DMS79 treated with DMSO at 0.1 percent for 48 hours (cell line): ENCODE measurements at regions not wholly inside any gene's neighbourhood (a gene's known extent, or its start where the extent isn't known, plus 50 kb on each side); places are given as distances from the start of the nearest gene placed in this dataset.

ENCODE experiments used
- DNase-seq: peaks from one replicate; lab custom pipeline; 2025; lab: John Stamatoyannopoulos, UW

- DNase-seq: peak; percentile 1
Observed at GRCh38 chrX:20374900-20375438, 108.3 kb upstream of the RPS6KA3 start.

DNA sequence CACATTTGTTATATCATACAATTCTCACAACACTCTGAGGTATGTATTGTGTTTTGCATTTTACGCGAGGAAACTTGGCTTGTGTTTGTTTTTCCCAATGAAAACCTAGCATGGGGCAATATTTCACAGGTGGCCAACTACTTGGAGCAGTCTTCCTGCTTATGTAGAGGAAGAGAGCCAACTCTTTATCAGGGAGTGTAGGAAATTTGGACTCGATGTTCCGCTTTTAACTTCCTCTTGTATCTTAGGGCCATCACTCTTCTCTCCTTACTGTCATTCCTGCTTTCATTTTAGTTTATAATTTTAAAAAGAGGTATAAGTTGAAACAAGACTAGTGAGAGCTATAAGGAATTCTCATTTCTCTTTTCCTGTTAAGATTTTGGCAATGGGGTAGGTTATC, 107.7 kb upstream of the RPS6KA3 start:
- no peak for DNase-seq

DNA sequence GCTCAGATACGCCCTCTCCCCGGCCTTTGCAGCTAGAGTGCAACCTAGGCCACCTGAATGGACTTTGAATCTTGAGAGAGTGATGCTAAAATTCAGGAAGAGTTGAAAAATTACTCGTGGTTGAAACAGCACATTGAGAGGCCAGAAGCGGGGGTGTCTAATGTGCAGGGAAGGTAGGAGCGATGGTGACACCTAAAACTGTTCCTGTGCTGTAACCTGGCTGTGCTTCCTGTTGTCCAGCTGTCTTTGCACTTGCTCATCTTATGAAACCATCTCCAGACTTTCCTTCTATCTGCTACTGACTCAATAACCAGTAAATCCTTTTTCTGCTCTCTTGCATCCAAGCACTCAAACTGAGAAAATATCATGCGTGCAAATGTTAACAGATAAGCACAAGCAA, 106.4 kb upstream of the RPS6KA3 start:
- no peak for DNase-seq

GRCh38 chrX:20372533-20372932, 105.8 kb upstream of the RPS6KA3 start:
- DNase-seq: no peak

- DNase-seq: no peak
Observed at GRCh38 chrX:20369468-20369867, 102.8 kb upstream of the RPS6KA3 start.

- DNase-seq: no peak
Observed at GRCh38 chrX:20364238-20364637, 97.5 kb upstream of the RPS6KA3 start.

DNA sequence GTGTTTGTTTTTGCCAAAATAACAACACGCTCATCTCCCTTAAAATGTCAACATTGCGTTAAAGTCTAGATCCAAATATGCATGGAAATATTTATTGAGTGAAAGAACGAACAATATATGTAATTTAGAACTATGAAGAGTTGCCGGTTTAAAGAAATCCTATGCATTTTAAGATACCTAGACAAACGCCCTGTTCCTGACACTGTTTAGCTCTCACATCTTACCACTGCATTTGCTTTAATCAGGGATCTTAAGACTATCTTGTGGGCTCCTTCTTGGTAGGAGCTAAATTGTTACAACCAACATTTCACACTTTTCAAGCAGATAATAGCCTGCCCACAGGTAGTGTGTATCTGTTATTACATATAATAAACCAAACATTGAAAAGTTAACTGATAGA, 96.6 kb upstream of the RPS6KA3 start:
- peak; percentile 12 for DNase-seq

GRCh38 chrX:20362268-20363267, 95.9 kb upstream of the RPS6KA3 start:
- peak; percentile 39 for DNase-seq

DNA sequence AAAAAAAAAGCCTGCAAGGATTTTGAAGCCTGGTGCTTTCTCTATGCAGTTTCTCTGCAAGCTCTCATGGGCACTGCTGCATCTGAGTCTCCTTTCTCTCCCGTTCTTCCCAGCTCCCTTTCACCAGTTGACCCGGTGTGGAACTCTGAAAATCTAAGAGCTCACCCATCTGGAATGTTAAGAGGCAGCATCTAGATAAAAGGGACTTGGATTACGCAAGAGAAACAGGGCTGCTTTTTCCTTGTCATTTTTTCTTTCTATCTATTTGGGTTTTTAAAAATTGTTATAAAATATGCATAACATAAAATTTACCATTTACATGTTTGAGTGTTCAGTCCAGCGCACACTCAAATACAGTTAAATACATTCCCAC, 95.2 kb upstream of the RPS6KA3 start:
- peak; percentile 1 for DNase-seq

GRCh38 chrX:20361081-20361889, 94.6 kb upstream of the RPS6KA3 start:
- DNase-seq: no peak

GRCh38 chrX:20355187-20355586, 88.5 kb upstream of the RPS6KA3 start:
- no peak for DNase-seq

- DNase-seq: no peak
Observed at GRCh38 chrX:20354505-20354904, 87.8 kb upstream of the RPS6KA3 start.

DNA sequence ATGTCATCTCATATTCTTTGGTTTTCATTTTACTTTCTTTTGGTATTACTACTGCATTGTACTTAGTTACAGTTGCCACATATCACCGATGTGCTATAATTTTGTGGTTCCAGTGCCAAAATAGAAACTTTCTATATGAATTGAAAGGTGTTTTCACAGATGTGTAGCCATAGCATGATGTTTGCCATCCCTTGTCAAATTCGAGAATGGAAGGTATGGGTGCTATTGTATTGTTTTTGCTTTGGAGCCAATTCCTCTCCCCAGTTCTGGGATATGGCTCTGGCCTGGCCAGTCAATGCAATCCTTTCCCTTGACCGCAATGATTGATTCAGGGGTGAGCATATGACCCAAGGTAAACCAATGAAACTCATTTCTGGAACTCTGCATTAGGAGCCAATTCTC, 86.2 kb upstream of the RPS6KA3 start:
- no peak for DNase-seq

DNA sequence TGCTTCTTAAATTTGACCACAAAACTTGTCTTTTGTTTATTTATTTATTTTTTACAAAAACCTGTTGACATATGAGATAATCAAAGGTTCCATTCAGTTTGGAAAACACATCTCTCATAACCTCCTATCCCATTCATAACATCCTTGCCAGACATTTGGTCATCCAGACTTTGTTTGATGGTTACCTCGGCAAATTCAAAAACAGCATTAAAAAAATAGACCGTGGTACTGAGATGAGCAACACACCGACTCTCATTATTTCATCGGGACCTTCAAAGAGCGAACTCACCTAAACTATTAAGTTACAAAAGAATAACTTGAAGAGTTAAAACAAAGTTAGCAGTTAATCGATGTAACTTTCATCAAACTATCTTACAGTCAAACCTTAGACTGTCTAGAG, 85.8 kb upstream of the RPS6KA3 start:
- no peak for DNase-seq

GRCh38 chrX:20350596-20350995, 83.9 kb upstream of the RPS6KA3 start:
- DNase-seq: no peak

GRCh38 chrX:20348139-20348538, 81.4 kb upstream of the RPS6KA3 start:
- no peak for DNase-seq

DNA sequence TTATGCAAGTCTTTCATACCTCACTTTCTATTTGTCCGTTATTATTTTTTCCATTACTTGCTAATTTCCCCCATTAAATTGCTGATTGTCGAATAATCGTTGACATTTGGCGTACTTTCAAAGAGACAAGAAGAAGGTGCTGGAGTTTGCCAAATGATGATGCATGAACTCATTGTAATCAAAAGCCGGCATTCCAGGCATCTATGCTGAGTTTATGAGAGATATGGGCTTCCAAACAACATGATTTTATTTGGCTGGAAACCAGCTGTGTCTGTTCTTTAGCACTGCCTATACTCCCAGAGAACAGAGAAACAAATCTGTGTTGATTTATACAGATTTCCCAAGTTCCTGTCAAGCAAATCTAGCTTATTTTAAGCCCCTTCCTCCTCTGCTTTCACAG, 80.8 kb upstream of the RPS6KA3 start:
- DNase-seq: no peak

GRCh38 chrX:20333672-20334071, 67.0 kb upstream of the RPS6KA3 start:
- DNase-seq: no peak

DNA sequence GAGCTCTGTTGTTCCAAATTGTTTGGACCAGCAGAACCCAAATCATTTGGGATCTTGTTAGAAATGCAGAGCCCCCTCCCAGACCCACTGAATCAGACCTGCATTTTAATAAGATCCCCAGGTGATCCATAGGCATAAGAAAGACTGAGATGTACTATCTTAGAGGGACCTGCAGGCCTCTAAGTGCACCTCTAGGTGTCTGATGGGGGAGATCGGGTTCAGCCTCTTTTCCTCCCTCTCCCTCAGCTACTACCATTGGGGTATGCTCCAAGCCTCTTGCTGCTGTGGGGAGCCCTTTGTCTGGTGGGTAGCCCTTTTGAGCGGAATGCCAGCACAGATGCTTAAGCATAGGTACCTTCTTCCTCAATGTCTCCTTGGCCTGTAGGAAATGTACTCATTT, 63.8 kb upstream of the RPS6KA3 start:
- no peak for DNase-seq

DNA sequence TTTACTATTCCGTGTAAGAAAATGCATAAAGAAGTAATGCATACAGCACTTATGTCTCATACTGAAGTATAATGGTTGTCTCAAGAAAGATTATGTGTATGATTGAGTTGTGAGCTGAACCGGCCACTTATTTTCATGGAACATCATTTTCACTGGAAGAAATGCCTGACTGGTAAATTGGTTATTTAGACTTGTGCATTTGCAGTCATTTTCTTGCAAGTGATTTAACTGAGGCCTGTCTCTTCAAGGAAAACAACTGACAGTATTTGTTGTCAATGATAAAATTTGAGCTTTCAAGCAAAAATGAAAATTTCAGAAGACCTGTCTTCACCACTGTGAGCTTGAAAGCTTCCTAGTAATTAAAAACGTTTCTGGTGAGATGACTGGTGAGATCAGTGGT, 62.7 kb upstream of the RPS6KA3 start:
- DNase-seq: no peak

- no peak for DNase-seq
Observed at GRCh38 chrX:20325786-20326388, 59.2 kb upstream of the RPS6KA3 start.

DNA sequence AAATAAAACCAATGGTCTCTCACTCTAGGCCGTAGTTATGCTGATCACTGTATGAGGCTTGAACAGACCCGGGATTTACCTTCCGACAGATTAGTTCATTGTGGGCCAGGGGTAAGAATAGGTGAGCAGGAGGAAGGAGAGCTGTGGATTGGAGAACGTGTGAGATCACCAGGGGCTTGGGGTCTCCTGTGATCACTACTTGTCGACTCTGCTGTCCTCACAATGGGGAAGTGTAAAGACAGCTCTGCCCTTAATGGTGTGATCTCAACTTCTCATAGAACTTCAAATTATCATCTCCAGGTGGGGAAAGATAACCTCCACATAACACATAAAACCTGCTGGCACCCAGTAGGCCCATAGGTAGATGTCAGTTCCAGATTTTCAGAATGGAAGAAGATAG, 56.2 kb upstream of the RPS6KA3 start:
- no peak for DNase-seq
